Astrocyte of the spinal cord (primary cell): ENCODE measurements at regions not wholly inside any gene's neighbourhood (a gene's known extent, or its start where the extent isn't known, plus 50 kb on each side); places are given as distances from the start of the nearest gene placed in this dataset.

Experiments
- DNase-seq: peaks from one replicate; pipeline ENCODE4 v3.0.0; 2011; ENCODE audit warnings: low read depth, low spot score
- H3K4me3 ChIP-seq: 2 replicates; pipeline ENCODE4 v1.5.1; 2011; ENCODE audit warnings: low read depth, mild to moderate bottlenecking, low read length, moderate library complexity
- in situ Hi-C: cut with HindIII; loops from 2 replicates; pipeline ENCODE4 v1.10.0; 2017; ENCODE audit warnings: low sequenced_read_pairs
- TF ChIP-seq, protein P1 (sequence below): IDR thresholded peaks from 2 replicates; pipeline ENCODE4 v1.5.1; 2012; ENCODE audit warnings: low read depth, mild to moderate bottlenecking, low read length, inconsistent platforms

GRCh38 chr14:87494010-87494409, 499.0 kb downstream of the GALC start:
- no peak overlapping the region for H3K4me3 ChIP-seq
- TF ChIP-seq, protein P1, sequence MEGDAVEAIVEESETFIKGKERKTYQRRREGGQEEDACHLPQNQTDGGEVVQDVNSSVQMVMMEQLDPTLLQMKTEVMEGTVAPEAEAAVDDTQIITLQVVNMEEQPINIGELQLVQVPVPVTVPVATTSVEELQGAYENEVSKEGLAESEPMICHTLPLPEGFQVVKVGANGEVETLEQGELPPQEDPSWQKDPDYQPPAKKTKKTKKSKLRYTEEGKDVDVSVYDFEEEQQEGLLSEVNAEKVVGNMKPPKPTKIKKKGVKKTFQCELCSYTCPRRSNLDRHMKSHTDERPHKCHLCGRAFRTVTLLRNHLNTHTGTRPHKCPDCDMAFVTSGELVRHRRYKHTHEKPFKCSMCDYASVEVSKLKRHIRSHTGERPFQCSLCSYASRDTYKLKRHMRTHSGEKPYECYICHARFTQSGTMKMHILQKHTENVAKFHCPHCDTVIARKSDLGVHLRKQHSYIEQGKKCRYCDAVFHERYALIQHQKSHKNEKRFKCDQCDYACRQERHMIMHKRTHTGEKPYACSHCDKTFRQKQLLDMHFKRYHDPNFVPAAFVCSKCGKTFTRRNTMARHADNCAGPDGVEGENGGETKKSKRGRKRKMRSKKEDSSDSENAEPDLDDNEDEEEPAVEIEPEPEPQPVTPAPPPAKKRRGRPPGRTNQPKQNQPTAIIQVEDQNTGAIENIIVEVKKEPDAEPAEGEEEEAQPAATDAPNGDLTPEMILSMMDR = no peak
- DNase-seq = no peak
- in situ Hi-C loops = no loop called here

- in situ Hi-C loops = no loop called here
- TF ChIP-seq, protein P1 = no peak
- no peak overlapping the region for H3K4me3 ChIP-seq
- DNase-seq = no peak
These were observed 500.4 kb downstream of the GALC start for GRCh38 chr14:87492561-87492960.

DNA sequence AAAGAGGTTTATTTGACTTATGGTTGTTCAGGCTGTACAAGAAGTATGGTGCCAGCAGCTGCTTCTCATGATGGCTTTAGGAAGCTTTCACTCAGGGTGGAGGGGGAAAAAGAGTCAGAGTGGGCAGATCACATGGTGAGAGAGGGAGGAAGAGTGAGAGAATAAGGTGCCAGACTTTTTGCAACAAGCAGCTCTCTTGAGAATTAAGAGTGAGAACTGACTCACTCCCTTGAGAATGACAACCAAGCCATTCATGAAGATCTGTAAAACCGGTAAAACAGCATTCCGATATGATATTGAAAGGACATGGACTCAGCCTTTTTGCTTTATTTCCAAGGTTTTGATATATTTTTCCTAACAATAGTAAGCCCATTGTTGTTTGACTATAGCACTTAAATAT, 501.2 kb downstream of the GALC start:
- in situ Hi-C loops = no loop called here
- no peak overlapping the region for H3K4me3 ChIP-seq
- TF ChIP-seq, protein P1 = no peak
- DNase-seq = no peak

GRCh38 chr14:87489196-87489819, 503.7 kb downstream of the GALC start:
- DNase-seq = no peak
- in situ Hi-C loops = no loop called here
- H3K4me3 ChIP-seq = no peak overlapping the region
- TF ChIP-seq, protein P1 = no peak

GRCh38 chr14:87483271-87484260, 509.4 kb downstream of the GALC start:
- TF ChIP-seq, protein P1 = no peak
- DNase-seq = peak; percentile 28
- in situ Hi-C loops = no loop called here
- no peak overlapping the region for H3K4me3 ChIP-seq

DNA sequence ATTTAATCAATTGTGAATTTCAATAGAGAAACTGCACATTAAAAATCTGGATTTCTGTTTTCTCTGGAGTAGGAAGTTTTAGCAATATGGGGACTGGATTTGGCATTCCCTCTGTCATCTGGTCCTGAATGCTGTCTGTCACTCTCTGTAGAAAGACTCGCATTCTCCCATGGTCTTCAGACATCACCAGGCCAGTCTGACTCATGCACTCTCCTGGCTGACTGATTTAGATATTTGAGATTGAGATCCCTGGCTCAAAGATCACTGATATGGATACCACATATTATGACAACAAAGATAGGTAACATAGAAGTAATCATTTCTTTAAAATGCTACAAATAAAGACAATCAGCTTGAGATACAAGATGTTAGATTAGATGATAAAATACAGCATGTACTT, 524.5 kb downstream of the GALC start:
- TF ChIP-seq, protein P1 = no peak
- in situ Hi-C loops = no loop called here
- DNase-seq = no peak
- no peak overlapping the region for H3K4me3 ChIP-seq
